ENCODE measurements at regions not wholly inside any gene's neighbourhood (a gene's known extent, or its start where the extent isn't known, plus 50 kb on each side); places are given as distances from the start of the nearest gene placed in this dataset.

- no peak overlapping the region for H3K27ac ChIP-seq
- no peak for TF ChIP-seq POLR2A (IDR thresholded peaks at IDR 0.05)
- TF ChIP-seq CTCF (IDR thresholded peaks at IDR 0.05): no peak
- peaks cover 0 to 4% (median 0%) of the 10 kb centered on the region in 12 donors for H3K4me1 ChIP-seq
- H3K4me3 ChIP-seq: no peak overlapping the region
- no peaks in the 10 kb centered on the region for H3K9me3 ChIP-seq
- DNase-seq: no peak
- no peak for ATAC-seq
- intact Hi-C loops (cut with DNase I): no loop called here
- H3K27me3 ChIP-seq: no peaks in the 10 kb centered on the region
- WGBS, 4 donors: 88 to 91% (median 89%) methylated on average over 4 of the region's 4 CpGs
- no peaks in the 10 kb centered on the region for H3K36me3 ChIP-seq
Observed at GRCh38 chr12:19940267-19940666, 428.1 kb upstream of the PDE3A start.

GRCh38 chr12:19941096-19941495 lies 427.2 kb upstream of the PDE3A start:
- no peak for DNase-seq
- H3K4me1 ChIP-seq: peaks cover 0 to 12% (median 3%) of the 10 kb centered on the region in 12 donors
- no peaks in the 10 kb centered on the region for H3K27me3 ChIP-seq
- H3K9me3 ChIP-seq: no peaks in the 10 kb centered on the region
- no peak for ATAC-seq
- no peak overlapping the region for H3K4me3 ChIP-seq
- 95 to 97% (median 96%) methylated on average over 26 of the region's 26 CpGs for WGBS, 4 donors
- no peak for TF ChIP-seq CTCF (IDR thresholded peaks at IDR 0.05)
- no peak for TF ChIP-seq POLR2A (IDR thresholded peaks at IDR 0.05)
- intact Hi-C loops (cut with DNase I): no loop called here
- no peaks in the 10 kb centered on the region for H3K36me3 ChIP-seq
- H3K27ac ChIP-seq: no peak overlapping the region

GRCh38 chr12:19945559-19946435 lies 422.5 kb upstream of the PDE3A start:
- H3K36me3 ChIP-seq: no peaks in the 10 kb centered on the region
- H3K27ac ChIP-seq: peak overlapping the region in 10 of 12 donors; percentile 8 to 56 (median 20)
- intact Hi-C loops (cut with DNase I): no loop called here
- no peaks in the 10 kb centered on the region for H3K9me3 ChIP-seq
- no peak for TF ChIP-seq POLR2A (IDR thresholded peaks at IDR 0.05)
- no peak for TF ChIP-seq CTCF (IDR thresholded peaks at IDR 0.05)
- no peak for DNase-seq
- no peaks in the 10 kb centered on the region for H3K27me3 ChIP-seq
- peaks cover 0 to 17% (median 4%) of the 10 kb centered on the region in 12 donors for H3K4me1 ChIP-seq
- H3K4me3 ChIP-seq: no peak overlapping the region
- WGBS, 4 donors: 67 to 72% (median 68%) methylated on average over 5 of the region's 5 CpGs
- peak in 2 of 4 donors; percentile 43 to 51 for ATAC-seq

- Histone ChIP-seq H3K27me3 (no peaks in the 10 kb centered on the region), H3K4me3 (peak overlapping the region in 1 of 12 donors; percentile 23), H3K27ac (peak overlapping the region in 7 of 12 donors; percentile 8 to 56 (median 24)), H3K36me3 (no peaks in the 10 kb centered on the region), H3K9me3 (no peaks in the 10 kb centered on the region), H3K4me1 (peaks cover 0 to 17% (median 4%) of the 10 kb centered on the region in 12 donors)
- no peak for DNase-seq
- peak; percentile 34 to 86 (median 71) for ATAC-seq
- intact Hi-C loops (cut with DNase I): no loop called here
- WGBS, 4 donors: 53 to 56% (median 54%) methylated on average over 5 of the region's 5 CpGs
- TF ChIP-seq POLR2A (IDR thresholded peaks at IDR 0.05): no peak
- TF ChIP-seq CTCF (IDR thresholded peaks at IDR 0.05): no peak
Observed at GRCh38 chr12:19946550-19946949, 421.8 kb upstream of the PDE3A start.

All from heart left ventricle (tissue), 16 donors.